ENCODE measurements at regions not wholly inside any gene's neighbourhood (a gene's known extent, or its start where the extent isn't known, plus 50 kb on each side); places are given as distances from the start of the nearest gene placed in this dataset.

DNA sequence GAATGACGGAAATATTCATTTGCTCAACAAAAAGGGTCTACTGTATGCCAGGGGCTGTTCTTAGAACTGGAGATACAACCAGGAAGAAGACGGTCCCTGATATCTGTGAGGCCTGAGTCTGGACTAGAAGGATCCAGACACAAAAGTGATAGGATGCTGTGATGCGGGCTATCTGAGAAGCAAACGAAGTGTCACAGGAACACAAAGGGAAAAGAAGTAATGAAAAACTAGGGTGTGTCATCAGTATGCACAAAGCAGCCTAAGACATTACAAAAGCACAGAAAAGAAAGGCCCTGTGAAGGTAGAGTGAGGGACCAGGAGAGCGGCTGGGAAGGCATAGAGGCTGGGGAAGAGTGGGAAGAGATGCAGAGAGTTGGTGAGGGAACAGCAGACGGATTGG is 63.3 kb upstream of the C3orf80 start:
- Histone ChIP-seq H3K36me3 (ENCODE audit: control insufficient read depth in 2 of 2, extremely low read depth in 1 of 2, insufficient read depth in 2 of 2, low read length in 2 of 2) (no peaks in the 10 kb centered on the region), H3K27ac (ENCODE audit: control insufficient read depth, insufficient read depth, low read length) (no peak overlapping the region), H2AFZ (ENCODE audit: control insufficient read depth, low read length) (no peak overlapping the region), H3K4me1 (ENCODE audit: control insufficient read depth, extremely low read depth, insufficient read depth, low read length) (no peaks in the 10 kb centered on the region), H4K20me1 (ENCODE audit: control insufficient read depth, extremely low read depth, insufficient read depth, low read length) (no peaks in the 10 kb centered on the region), H3K9ac (ENCODE audit: control insufficient read depth, extremely low read depth, insufficient read depth, low read length) (no peak overlapping the region), H3K27me3 (ENCODE audit: control insufficient read depth, extremely low read depth, insufficient read depth, low read length) (no peaks in the 10 kb centered on the region), H3K79me2 (ENCODE audit: control insufficient read depth, insufficient read depth, low read length) (no peaks in the 10 kb centered on the region), H3K9me3 (ENCODE audit: control insufficient read depth, low read depth, low read length) (no peaks in the 10 kb centered on the region), H3K9me1 (ENCODE audit: control insufficient read depth, extremely low read depth, insufficient read depth, low read length) (no peaks in the 10 kb centered on the region), H3K4me2 (ENCODE audit: control insufficient read depth, extremely low read depth, insufficient read depth, low read depth, low read length) (no peak overlapping the region), H3K4me3 (ENCODE audit: control insufficient read depth in 2 of 3, extremely low read depth in 1 of 3, insufficient read depth in 2 of 3, low read depth in 1 of 3, low read length in 3 of 3) (no peak overlapping the region)
- no peak for TF ChIP-seq EZH2 (IDR thresholded peaks at IDR 0.05; ENCODE audit: low read length)
- TF ChIP-seq, protein P1, sequence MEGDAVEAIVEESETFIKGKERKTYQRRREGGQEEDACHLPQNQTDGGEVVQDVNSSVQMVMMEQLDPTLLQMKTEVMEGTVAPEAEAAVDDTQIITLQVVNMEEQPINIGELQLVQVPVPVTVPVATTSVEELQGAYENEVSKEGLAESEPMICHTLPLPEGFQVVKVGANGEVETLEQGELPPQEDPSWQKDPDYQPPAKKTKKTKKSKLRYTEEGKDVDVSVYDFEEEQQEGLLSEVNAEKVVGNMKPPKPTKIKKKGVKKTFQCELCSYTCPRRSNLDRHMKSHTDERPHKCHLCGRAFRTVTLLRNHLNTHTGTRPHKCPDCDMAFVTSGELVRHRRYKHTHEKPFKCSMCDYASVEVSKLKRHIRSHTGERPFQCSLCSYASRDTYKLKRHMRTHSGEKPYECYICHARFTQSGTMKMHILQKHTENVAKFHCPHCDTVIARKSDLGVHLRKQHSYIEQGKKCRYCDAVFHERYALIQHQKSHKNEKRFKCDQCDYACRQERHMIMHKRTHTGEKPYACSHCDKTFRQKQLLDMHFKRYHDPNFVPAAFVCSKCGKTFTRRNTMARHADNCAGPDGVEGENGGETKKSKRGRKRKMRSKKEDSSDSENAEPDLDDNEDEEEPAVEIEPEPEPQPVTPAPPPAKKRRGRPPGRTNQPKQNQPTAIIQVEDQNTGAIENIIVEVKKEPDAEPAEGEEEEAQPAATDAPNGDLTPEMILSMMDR (optimal IDR thresholded peaks at IDR 0.05 in 1 of 3, IDR thresholded peaks at IDR 0.05 in 1 of 3, conservative IDR thresholded peaks at IDR 0.05 in 1 of 3; ENCODE audit: extremely low read depth in 1 of 3, insufficient read depth in 2 of 3, low read length in 3 of 3) = no peak
- DNase-seq (ENCODE audit: low read depth, low spot score) = no peak
- dilution Hi-C loops (cut with MboI; ENCODE audit: extremely low pct_ligation_motif_present, low sequenced_read_pairs) = no loop called here
- no peak for FAIRE-seq

DNA sequence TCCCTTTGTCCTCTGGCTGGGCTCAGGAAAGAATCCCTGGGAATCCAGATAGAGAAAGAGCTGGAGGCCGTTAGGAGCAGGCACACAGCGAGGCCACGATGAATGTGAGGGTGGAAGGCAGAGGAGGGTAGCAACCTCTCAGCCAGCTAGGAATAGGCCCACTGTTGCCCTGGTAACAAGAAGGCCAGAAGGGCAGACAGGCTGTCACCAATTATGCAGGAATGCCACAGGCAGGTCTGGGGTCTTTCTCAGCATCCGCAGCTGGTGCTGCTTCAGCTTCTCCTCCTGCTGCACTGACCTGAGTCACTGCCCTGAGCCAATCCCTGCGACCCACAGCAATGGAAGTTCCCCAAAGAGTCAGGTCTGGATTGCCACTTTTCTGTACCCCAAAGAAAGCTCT is 62.8 kb upstream of the C3orf80 start:
- no peak for DNase-seq (ENCODE audit: low read depth, low spot score)
- no peak overlapping the region for H3K27ac ChIP-seq (ENCODE audit: control insufficient read depth, insufficient read depth, low read length)
- no peaks in the 10 kb centered on the region for H3K36me3 ChIP-seq (ENCODE audit: control insufficient read depth in 2 of 2, extremely low read depth in 1 of 2, insufficient read depth in 2 of 2, low read length in 2 of 2)
- H3K4me2 ChIP-seq (ENCODE audit: control insufficient read depth, extremely low read depth, insufficient read depth, low read depth, low read length) = no peak overlapping the region
- dilution Hi-C loops (cut with MboI; ENCODE audit: extremely low pct_ligation_motif_present, low sequenced_read_pairs) = no loop called here
- TF ChIP-seq, protein P1 (optimal IDR thresholded peaks at IDR 0.05 in 1 of 3, IDR thresholded peaks at IDR 0.05 in 1 of 3, conservative IDR thresholded peaks at IDR 0.05 in 1 of 3; ENCODE audit: extremely low read depth in 1 of 3, insufficient read depth in 2 of 3, low read length in 3 of 3) = no peak
- no peak for TF ChIP-seq EZH2 (IDR thresholded peaks at IDR 0.05; ENCODE audit: low read length)
- no peak for FAIRE-seq
- no peaks in the 10 kb centered on the region for H4K20me1 ChIP-seq (ENCODE audit: control insufficient read depth, extremely low read depth, insufficient read depth, low read length)
- no peaks in the 10 kb centered on the region for H3K9me3 ChIP-seq (ENCODE audit: control insufficient read depth, low read depth, low read length)
- H3K9me1 ChIP-seq (ENCODE audit: control insufficient read depth, extremely low read depth, insufficient read depth, low read length) = no peaks in the 10 kb centered on the region
- no peaks in the 10 kb centered on the region for H3K4me1 ChIP-seq (ENCODE audit: control insufficient read depth, extremely low read depth, insufficient read depth, low read length)
- H3K27me3 ChIP-seq (ENCODE audit: control insufficient read depth, extremely low read depth, insufficient read depth, low read length) = no peaks in the 10 kb centered on the region
- H3K9ac ChIP-seq (ENCODE audit: control insufficient read depth, extremely low read depth, insufficient read depth, low read length) = no peak overlapping the region
- no peaks in the 10 kb centered on the region for H3K79me2 ChIP-seq (ENCODE audit: control insufficient read depth, insufficient read depth, low read length)
- H3K4me3 ChIP-seq (ENCODE audit: control insufficient read depth in 2 of 3, extremely low read depth in 1 of 3, insufficient read depth in 2 of 3, low read depth in 1 of 3, low read length in 3 of 3) = no peak overlapping the region
- no peak overlapping the region for H2AFZ ChIP-seq (ENCODE audit: control insufficient read depth, low read length)
